IPS-11a (cell line): ENCODE measurements at regions not wholly inside any gene's neighbourhood (a gene's known extent, or its start where the extent isn't known, plus 50 kb on each side); places are given as distances from the start of the nearest gene placed in this dataset.
"Not testable (repeated sequence)": the region's sequence is repeated elsewhere in the genome, so short reads cannot be mapped to it uniquely, and the experiment has no call there.

Experiments
- H3K4me3 ChIP-seq: one replicate; pipeline ENCODE4 v1.5.1; 2013; ENCODE audit warnings: low read depth, low read length, control low read depth

- not testable (repeated sequence) for H3K4me3 ChIP-seq
Observed at GRCh38 chr3:125791021-125791420, 178.0 kb upstream of the ROPN1B start.

GRCh38 chr3:125810010-125810409, 159.0 kb upstream of the ROPN1B start:
- H3K4me3 ChIP-seq: not testable (repeated sequence)

- not testable (repeated sequence) for H3K4me3 ChIP-seq
Observed at GRCh38 chr3:125822175-125822574, 146.8 kb upstream of the ROPN1B start.

GRCh38 chr3:125831005-125831750, 137.8 kb upstream of the ROPN1B start:
- H3K4me3 ChIP-seq: not testable (repeated sequence)

- not testable (repeated sequence) for H3K4me3 ChIP-seq
Observed at GRCh38 chr3:125835562-125835961, 133.4 kb upstream of the ROPN1B start.

- H3K4me3 ChIP-seq: not testable (repeated sequence)
Observed at GRCh38 chr3:125836011-125836551, 132.9 kb upstream of the ROPN1B start.

GRCh38 chr3:125836786-125837185, 132.2 kb upstream of the ROPN1B start:
- H3K4me3 ChIP-seq: not testable (repeated sequence)

GRCh38 chr3:125838857-125839256, 130.1 kb upstream of the ROPN1B start:
- not testable (repeated sequence) for H3K4me3 ChIP-seq

- not testable (repeated sequence) for H3K4me3 ChIP-seq
Observed at GRCh38 chr3:125840465-125840864, 128.5 kb upstream of the ROPN1B start.

GRCh38 chr3:125847966-125848365, 121.0 kb upstream of the ROPN1B start:
- not testable (repeated sequence) for H3K4me3 ChIP-seq

GRCh38 chr3:125855006-125855405, 114.0 kb upstream of the ROPN1B start:
- not testable (repeated sequence) for H3K4me3 ChIP-seq

GRCh38 chr3:125860547-125860946, 108.4 kb upstream of the ROPN1B start:
- not testable (repeated sequence) for H3K4me3 ChIP-seq

GRCh38 chr3:125862841-125863254, 106.1 kb upstream of the ROPN1B start:
- H3K4me3 ChIP-seq: not testable (repeated sequence)

- H3K4me3 ChIP-seq: not testable (repeated sequence)
Observed at GRCh38 chr3:125864532-125864931, 104.4 kb upstream of the ROPN1B start.

- H3K4me3 ChIP-seq: not testable (repeated sequence)
Observed at GRCh38 chr3:125886006-125886405, 83.0 kb upstream of the ROPN1B start.

GRCh38 chr3:125899181-125899580, 69.8 kb upstream of the ROPN1B start:
- not testable (repeated sequence) for H3K4me3 ChIP-seq

- not testable (repeated sequence) for H3K4me3 ChIP-seq
Observed at GRCh38 chr3:125901473-125901872, 67.5 kb upstream of the ROPN1B start.

- not testable (repeated sequence) for H3K4me3 ChIP-seq
Observed at GRCh38 chr3:125903780-125904455, 65.1 kb upstream of the ROPN1B start.

- H3K4me3 ChIP-seq: not testable (repeated sequence)
Observed at GRCh38 chr3:125907279-125907678, 61.7 kb upstream of the ROPN1B start.

- H3K4me3 ChIP-seq: not testable (repeated sequence)
Observed at GRCh38 chr3:125910851-125911250, 58.1 kb upstream of the ROPN1B start.

- H3K4me3 ChIP-seq: peak overlapping the region; percentile 28
Observed at GRCh38 chr3:125914608-125915436, 54.2 kb upstream of the ROPN1B start.
